ENCODE measurements at regions not wholly inside any gene's neighbourhood (a gene's known extent, or its start where the extent isn't known, plus 50 kb on each side); places are given as distances from the start of the nearest gene placed in this dataset.

GRCh38 chr1:234705615-234706014 lies 95.6 kb upstream of the IRF2BP2 start:
- RAD21 ChIA-PET (ENCODE audit: low non-redundant PET in 1 of 2, low total read pairs in 2 of 2, uncharacterized antibody in 2 of 2, unreplicated experiment in 2 of 2): no interaction called here

GRCh38 chr1:234704106-234704887 lies 94.3 kb upstream of the IRF2BP2 start:
- H3K79me2 ChIP-seq (ENCODE audit: insufficient read depth, low read length): no peaks in the 10 kb centered on the region
- intact Hi-C loops (cut with micrococcal nuclease): no loop called here
- H3K27me3 ChIP-seq (ENCODE audit: insufficient read depth, low read length): no peaks in the 10 kb centered on the region
- no peak for ATAC-seq
- BruUV-seq (replicated peaks): no TSS peak
- H3K4me1 ChIP-seq (ENCODE audit: control insufficient read depth in 1 of 2, insufficient read depth in 2 of 2, low read length in 2 of 2): peaks cover 5 to 10% of the 10 kb centered on the region in 2 experiments
- ChIA-PET RAD21 (ENCODE audit: low non-redundant PET in 1 of 2, low total read pairs in 2 of 2, uncharacterized antibody in 2 of 2, unreplicated experiment in 2 of 2) (no interaction called here), CTCF (no interaction called here), POLR2A (no interaction called here)
- no peak overlapping the region for H3K4me2 ChIP-seq (ENCODE audit: low read length)
- H2AFZ ChIP-seq (ENCODE audit: low read depth, low read length, poor library complexity, severe bottlenecking): no peak overlapping the region
- no peak for TF ChIP-seq ATF3 (IDR thresholded peaks at IDR 0.05)
- TF ChIP-seq SRF (IDR thresholded peaks at IDR 0.05; ENCODE audit: low read depth): no peak
- TF ChIP-seq ELF1 (IDR thresholded peaks at IDR 0.05; ENCODE audit: borderline replicate concordance, low read depth): no peak
- TF ChIP-seq CEBPB (IDR thresholded peaks at IDR 0.05; ENCODE audit: low read depth): no peak
- TF ChIP-seq EZH2phosphoT487 (IDR thresholded peaks at IDR 0.05; ENCODE audit: borderline replicate concordance): no peak
- TF ChIP-seq YY1 (IDR thresholded peaks at IDR 0.05; ENCODE audit: extremely low read depth, insufficient replicate concordance, low read depth, low read length): no peak
- no peak overlapping the region for H3K27ac ChIP-seq (ENCODE audit: low read depth, low read length)
- no peak overlapping the region for H3K9ac ChIP-seq (ENCODE audit: low read length)
- no peaks in the 10 kb centered on the region for H3K9me3 ChIP-seq (ENCODE audit: control insufficient read depth in 1 of 2, insufficient read depth in 1 of 2, low read depth in 1 of 2, low read length in 2 of 2)
- no peaks in the 10 kb centered on the region for H4K20me1 ChIP-seq (ENCODE audit: insufficient read depth)
- no peaks in the 10 kb centered on the region for H3K9me2 ChIP-seq (ENCODE audit: insufficient read depth)
- H3K36me3 ChIP-seq (ENCODE audit: control insufficient read depth in 1 of 2, insufficient read depth in 2 of 2, low read length in 2 of 2): no peaks in the 10 kb centered on the region
- no peak overlapping the region for H3K4me3 ChIP-seq (replicated peaks in 1 of 2; ENCODE audit: low read depth in 1 of 2, low read length in 2 of 2)
- DNase-seq (ENCODE audit: low read depth, low spot score): no peak

More at GRCh38 chr1:234705615-234706014, 95.6 kb upstream of the IRF2BP2 start:
- ChIA-PET CTCF (no interaction called here), POLR2A (no interaction called here)
- Histone ChIP-seq H3K79me2 (ENCODE audit: insufficient read depth, low read length) (no peaks in the 10 kb centered on the region), H4K20me1 (ENCODE audit: insufficient read depth) (no peaks in the 10 kb centered on the region), H3K27ac (ENCODE audit: low read depth, low read length) (no peak overlapping the region), H3K4me3 (replicated peaks in 1 of 2; ENCODE audit: low read depth in 1 of 2, low read length in 2 of 2) (no peak overlapping the region), H3K9me2 (ENCODE audit: insufficient read depth) (no peaks in the 10 kb centered on the region), H3K27me3 (ENCODE audit: insufficient read depth, low read length) (no peaks in the 10 kb centered on the region), H2AFZ (ENCODE audit: low read depth, low read length, poor library complexity, severe bottlenecking) (no peak overlapping the region), H3K9ac (ENCODE audit: low read length) (no peak overlapping the region), H3K9me3 (ENCODE audit: control insufficient read depth in 1 of 2, insufficient read depth in 1 of 2, low read depth in 1 of 2, low read length in 2 of 2) (no peaks in the 10 kb centered on the region), H3K4me1 (ENCODE audit: control insufficient read depth in 1 of 2, insufficient read depth in 2 of 2, low read length in 2 of 2) (no peaks in the 10 kb centered on the region; a peak in 1 of 4 replicates), H3K4me2 (ENCODE audit: low read length) (no peak overlapping the region), H3K36me3 (ENCODE audit: control insufficient read depth in 1 of 2, insufficient read depth in 2 of 2, low read length in 2 of 2) (no peaks in the 10 kb centered on the region)
- ATAC-seq: no peak
- BruUV-seq (replicated peaks): no TSS peak
- intact Hi-C loops (cut with micrococcal nuclease): no loop called here
- no peak for TF ChIP-seq SRF (IDR thresholded peaks at IDR 0.05; ENCODE audit: low read depth)
- DNase-seq (ENCODE audit: low read depth, low spot score): no peak
